ENCODE measurements at regions not wholly inside any gene's neighbourhood (a gene's known extent, or its start where the extent isn't known, plus 50 kb on each side); places are given as distances from the start of the nearest gene placed in this dataset.

- TF ChIP-seq POLR2A (IDR thresholded peaks at IDR 0.05; ENCODE audit: low read length) (no peak), GATA1 (IDR thresholded peaks at IDR 0.05; ENCODE audit: low read depth, low read length) (no peak)
These were observed 241.7 kb downstream of the SNCA start for GRCh38 chr4:89595125-89595789.

Data from erythroblast (primary cell).